Body of pancreas (tissue), 4 donors: ENCODE measurements at regions not wholly inside any gene's neighbourhood (a gene's known extent, or its start where the extent isn't known, plus 50 kb on each side); places are given as distances from the start of the nearest gene placed in this dataset.

Source experiments
- ATAC-seq: fragments of 150-250 bp; one replicate; pipeline ENCODE4 v1.9.1; 2016
- DNase-seq, 4 donors: peaks; one replicate each; pipeline ENCODE4 v3.0.0-alpha.2; 2019
- H3K27ac ChIP-seq, 4 donors: fragments of 200-600 bp; sonication (generic); 1 replicate in 3 of 4; 2 replicates in 1 of 4; pipeline versions ENCODE4 v1.5.1 to v1.6.1; 2016 to 2019; ENCODE audit warnings: mild to moderate bottlenecking in 1 of 4, mixed read lengths in 1 of 4, moderate library complexity in 1 of 4
- H3K27me3 ChIP-seq, 2 donors: fragments of 200-600 bp; sonication (generic); one replicate each; pipeline ENCODE4 v1.6.0; 2016; ENCODE audit warnings: mild to moderate bottlenecking in 1 of 2
- H3K36me3 ChIP-seq, 2 donors: fragments of 200-600 bp; sonication (generic); replicated peaks in 1 of 2; 2 replicates each; pipeline ENCODE4 v1.5.1; 2016; ENCODE audit warnings: low read depth in 2 of 2; ENCODE audit not compliant: insufficient read depth in 1 of 2
- H3K4me1 ChIP-seq: fragments of 200-600 bp; sonication (generic); one replicate; pipeline ENCODE4 v1.6.0; 2016
- H3K4me3 ChIP-seq, 2 donors: fragments of 200-600 bp; sonication (generic); 1 replicate in 1 of 2; 2 replicates in 1 of 2; pipeline ENCODE4 v1.5.1; 2016 to 2019
- H3K9me3 ChIP-seq, 3 donors: fragments of 200-600 bp; sonication (generic); 1 replicate in 2 of 3; 2 replicates in 1 of 3; pipeline ENCODE4 v1.5.1; 2016
- POLR2A ChIP-seq, 3 donors: fragments of 450-650 bp; IDR thresholded peaks; one replicate each; pipeline ENCODE4 v1.6.1; 2016; ENCODE audit warnings: antibody characterized with exemption in 3 of 3, mild to moderate bottlenecking in 2 of 3
- WGBS, 2 donors: methylation state at CpG; one replicate each; pipeline ENCODE4 v1.1.5; 2017; 5-methylcytosine and 5-hydroxymethylcytosine counted together
- intact Hi-C: fragments of 100-400 bp; cut with DNase I; formaldehyde crosslinking; loops from one replicate; pipeline ENCODE4 v1.15.1; 2023
- TF ChIP-seq, protein P1 (sequence below), 7 experiments: fragments of 450-650 bp in 4 of 7; fragments of 200-600 bp in 3 of 7; sonication (generic) in 3 of 7; IDR thresholded peaks; one replicate each; pipeline ENCODE4 v1.5.1; 2016 to 2019; ENCODE audit warnings: antibody characterized with exemption in 7 of 7

DNA sequence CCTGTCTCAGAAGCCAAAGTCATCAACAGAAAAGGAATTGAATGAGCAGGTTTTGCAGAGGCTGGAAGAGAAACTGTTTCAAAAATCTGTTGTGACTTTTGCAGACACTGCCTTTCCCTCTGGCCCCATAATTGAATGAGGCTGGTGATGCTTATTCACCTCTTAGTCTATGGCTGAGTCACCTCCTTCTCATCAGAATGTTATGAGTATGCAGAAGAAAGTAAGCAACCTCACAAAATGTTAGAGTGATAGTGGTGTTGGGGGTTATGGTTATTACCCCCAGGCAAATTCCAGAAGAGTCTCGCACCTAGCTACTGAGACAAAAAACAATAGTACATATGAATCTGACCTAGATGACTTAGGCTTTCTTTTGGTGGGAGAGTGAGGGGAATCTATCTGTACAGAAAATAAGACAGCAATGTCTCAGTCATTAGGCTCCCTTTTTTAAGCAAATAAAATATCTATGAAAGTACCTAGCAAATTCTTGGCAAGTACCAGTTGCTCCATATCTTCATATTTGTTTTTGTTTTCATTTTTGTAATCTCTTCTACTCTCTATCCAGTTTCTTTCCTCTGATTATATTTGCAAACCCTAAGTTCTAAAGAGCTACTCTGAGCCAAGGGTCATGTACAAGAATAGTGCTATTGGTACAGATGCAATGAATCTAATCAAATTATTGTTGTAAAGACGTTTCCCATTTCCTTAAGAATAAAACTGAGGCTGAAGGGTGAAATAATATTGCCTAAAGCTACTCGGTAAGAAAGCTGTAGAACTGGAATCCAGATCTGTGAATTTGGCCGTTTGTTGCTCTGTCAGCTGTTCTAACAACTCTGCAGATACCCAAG, 498.1 kb upstream of the TNC start:
- TF ChIP-seq POLR2A (IDR thresholded peaks at IDR 0.05): no peak
- TF ChIP-seq, protein P1, sequence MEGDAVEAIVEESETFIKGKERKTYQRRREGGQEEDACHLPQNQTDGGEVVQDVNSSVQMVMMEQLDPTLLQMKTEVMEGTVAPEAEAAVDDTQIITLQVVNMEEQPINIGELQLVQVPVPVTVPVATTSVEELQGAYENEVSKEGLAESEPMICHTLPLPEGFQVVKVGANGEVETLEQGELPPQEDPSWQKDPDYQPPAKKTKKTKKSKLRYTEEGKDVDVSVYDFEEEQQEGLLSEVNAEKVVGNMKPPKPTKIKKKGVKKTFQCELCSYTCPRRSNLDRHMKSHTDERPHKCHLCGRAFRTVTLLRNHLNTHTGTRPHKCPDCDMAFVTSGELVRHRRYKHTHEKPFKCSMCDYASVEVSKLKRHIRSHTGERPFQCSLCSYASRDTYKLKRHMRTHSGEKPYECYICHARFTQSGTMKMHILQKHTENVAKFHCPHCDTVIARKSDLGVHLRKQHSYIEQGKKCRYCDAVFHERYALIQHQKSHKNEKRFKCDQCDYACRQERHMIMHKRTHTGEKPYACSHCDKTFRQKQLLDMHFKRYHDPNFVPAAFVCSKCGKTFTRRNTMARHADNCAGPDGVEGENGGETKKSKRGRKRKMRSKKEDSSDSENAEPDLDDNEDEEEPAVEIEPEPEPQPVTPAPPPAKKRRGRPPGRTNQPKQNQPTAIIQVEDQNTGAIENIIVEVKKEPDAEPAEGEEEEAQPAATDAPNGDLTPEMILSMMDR (IDR thresholded peaks at IDR 0.05): no peak
- no peaks in the 10 kb centered on the region for H3K9me3 ChIP-seq
- H3K27me3 ChIP-seq: no peaks in the 10 kb centered on the region
- no peaks in the 10 kb centered on the region for H3K4me1 ChIP-seq
- 39 to 40% methylated on average over 4 of the region's 4 CpGs for WGBS, 2 donors
- intact Hi-C loops: no loop called here
- DNase-seq: no peak
- ATAC-seq: no peak
- no peak overlapping the region for H3K27ac ChIP-seq
- no peak overlapping the region for H3K4me3 ChIP-seq
- no peaks in the 10 kb centered on the region for H3K36me3 ChIP-seq

DNA sequence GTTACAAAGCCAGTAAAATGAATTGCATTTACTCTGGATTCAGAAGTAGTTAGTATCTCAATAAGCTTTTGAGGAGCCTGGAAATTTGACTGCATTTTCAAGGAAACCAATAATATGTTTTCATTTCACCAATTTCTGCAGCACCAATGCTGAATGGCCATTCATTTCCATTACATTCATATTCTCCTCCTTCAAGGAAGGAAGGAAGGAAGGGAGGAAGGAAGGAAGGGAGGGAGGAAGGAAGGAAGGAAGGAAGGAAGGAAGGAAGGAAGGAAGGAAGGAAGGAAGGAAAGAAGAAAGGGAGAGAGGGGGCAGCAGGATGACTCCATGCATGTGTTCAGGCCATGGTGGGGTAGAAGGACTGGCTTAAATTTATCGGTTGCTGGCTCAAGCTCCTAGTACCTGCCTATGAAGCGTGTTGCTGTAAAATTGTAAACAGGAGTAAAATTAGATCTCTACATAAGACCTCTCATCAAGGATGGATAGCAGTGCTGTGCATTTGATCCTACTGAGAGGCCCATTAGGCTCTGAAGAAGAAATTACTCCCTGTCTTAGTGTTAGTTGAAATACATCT, 498.8 kb upstream of the TNC start:
- H3K9me3 ChIP-seq: no peaks in the 10 kb centered on the region
- H3K27ac ChIP-seq: no peak overlapping the region
- no peaks in the 10 kb centered on the region for H3K36me3 ChIP-seq
- intact Hi-C loops: no loop called here
- ATAC-seq (no peak), DNase-seq (no peak)
- TF ChIP-seq, protein P1 (IDR thresholded peaks at IDR 0.05): no peak
- no peak for TF ChIP-seq POLR2A (IDR thresholded peaks at IDR 0.05)
- no peaks in the 10 kb centered on the region for H3K4me1 ChIP-seq
- H3K4me3 ChIP-seq: no peak overlapping the region
- WGBS, 2 donors: 87 to 89% methylated on average over 2 of the region's 2 CpGs
- no peaks in the 10 kb centered on the region for H3K27me3 ChIP-seq

DNA sequence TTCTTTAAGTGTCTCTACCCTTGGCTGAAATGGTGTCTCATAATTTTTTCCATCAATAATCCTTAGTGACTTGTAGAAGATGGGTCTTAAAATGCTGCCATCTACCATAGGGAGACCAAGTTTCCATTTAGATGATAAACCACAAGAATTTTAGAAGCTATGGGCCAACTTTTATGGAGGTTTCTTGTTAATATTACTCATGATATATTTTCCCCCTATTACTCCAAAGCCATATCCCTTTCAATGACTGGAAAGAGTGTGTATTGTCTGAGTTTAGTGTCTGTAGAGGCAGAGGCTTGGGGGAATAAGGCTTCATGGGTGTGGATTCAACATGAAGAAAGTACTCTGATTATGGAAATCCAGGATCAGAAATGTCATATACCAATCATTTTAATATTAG, 507.3 kb upstream of the TNC start:
- Histone ChIP-seq H3K27ac (no peak overlapping the region), H3K36me3 (no peaks in the 10 kb centered on the region), H3K9me3 (no peaks in the 10 kb centered on the region), H3K27me3 (no peaks in the 10 kb centered on the region), H3K4me1 (no peaks in the 10 kb centered on the region), H3K4me3 (no peak overlapping the region)
- TF ChIP-seq POLR2A (IDR thresholded peaks at IDR 0.05): no peak
- TF ChIP-seq, protein P1 (IDR thresholded peaks at IDR 0.05): no peak
- ATAC-seq (no peak), DNase-seq (no peak)
- intact Hi-C loops: no loop called here

DNA sequence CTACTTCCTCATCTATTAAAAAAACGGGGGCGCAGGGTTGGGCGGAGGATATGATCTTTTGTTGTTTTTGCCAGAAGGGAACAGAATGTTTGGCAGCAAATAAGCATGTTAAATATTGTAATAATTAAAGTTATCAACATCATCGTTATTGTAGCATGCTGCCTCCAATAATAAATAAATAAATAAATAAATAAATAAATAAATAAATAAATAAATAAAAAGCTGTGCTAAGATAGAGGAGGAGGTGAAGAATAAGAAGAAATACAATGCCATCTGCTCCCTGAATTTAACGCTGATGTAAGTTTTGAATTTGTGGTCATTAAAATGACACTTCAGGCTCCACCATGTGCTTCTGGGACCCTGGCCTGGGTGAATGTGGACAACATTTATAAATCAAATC, 508.0 kb upstream of the TNC start:
- no peaks in the 10 kb centered on the region for H3K36me3 ChIP-seq
- DNase-seq: no peak
- H3K9me3 ChIP-seq: no peaks in the 10 kb centered on the region
- H3K27me3 ChIP-seq: no peaks in the 10 kb centered on the region
- WGBS, 2 donors: 76 to 77% methylated on average over 5 of the region's 5 CpGs
- ATAC-seq: no peak
- intact Hi-C loops: no loop called here
- no peak overlapping the region for H3K27ac ChIP-seq
- no peaks in the 10 kb centered on the region for H3K4me1 ChIP-seq
- H3K4me3 ChIP-seq: no peak overlapping the region
- no peak for TF ChIP-seq POLR2A (IDR thresholded peaks at IDR 0.05)
- TF ChIP-seq, protein P1 (IDR thresholded peaks at IDR 0.05): no peak

DNA sequence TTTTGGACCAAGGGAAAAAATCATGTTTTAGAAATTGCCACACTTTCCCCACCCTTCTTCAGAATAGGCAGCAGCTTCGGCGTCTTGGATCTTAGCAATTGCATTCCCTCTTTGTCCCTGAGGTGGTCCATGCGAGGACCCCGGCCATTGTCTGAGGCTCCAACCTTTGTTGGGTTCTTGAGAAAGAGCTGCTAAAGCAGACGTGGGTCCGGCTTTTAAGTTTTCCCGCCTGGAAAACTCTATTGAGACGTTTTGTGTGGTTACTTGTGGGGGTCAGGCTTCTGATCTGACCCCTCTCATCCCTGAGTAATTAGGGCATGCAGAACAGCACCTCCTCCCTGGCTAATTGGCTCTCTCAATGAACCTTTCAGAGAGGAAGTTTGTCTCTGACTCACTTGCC, 509.6 kb upstream of the TNC start:
- H3K27ac ChIP-seq: no peak overlapping the region
- intact Hi-C loops: no loop called here
- TF ChIP-seq POLR2A (IDR thresholded peaks at IDR 0.05): no peak
- TF ChIP-seq, protein P1 (IDR thresholded peaks at IDR 0.05): no peak
- no peaks in the 10 kb centered on the region for H3K27me3 ChIP-seq
- WGBS, 2 donors: 55 to 72% methylated on average over 8 of the region's 8 CpGs
- H3K4me1 ChIP-seq: no peaks in the 10 kb centered on the region
- no peak overlapping the region for H3K4me3 ChIP-seq
- H3K36me3 ChIP-seq: no peaks in the 10 kb centered on the region
- DNase-seq: no peak
- H3K9me3 ChIP-seq: no peaks in the 10 kb centered on the region
- ATAC-seq: no peak
